AG04449 (cell line): ENCODE measurements at regions not wholly inside any gene's neighbourhood (a gene's known extent, or its start where the extent isn't known, plus 50 kb on each side); places are given as distances from the start of the nearest gene placed in this dataset.

ENCODE experiments used
- CTCF ChIA-PET: fragments of 350-600 bp; formaldehyde crosslinking; extraction: SDS; loops from one replicate; lab custom pipeline; 2021; ENCODE audit warnings: antibody characterized with exemption; lab: Yijun Ruan, JAX
- POLR2A ChIA-PET: fragments of 400-600, 350-600 bp; formaldehyde crosslinking; extraction: SDS; loops from one replicate; lab custom pipeline; 2020; ENCODE audit warnings: antibody characterized with exemption, inconsistent platforms; lab: Yijun Ruan, JAX
- DNase-seq: peaks from one replicate; pipeline ENCODE4 v3.0.0-alpha.2; 2010; ENCODE audit warnings: low read depth, low spot score
- H3K4me3 ChIP-seq: 2 replicates; pipeline ENCODE4 v1.5.1; 2011; ENCODE audit warnings: low read depth, mild to moderate bottlenecking, control low read depth, low read length
- TF ChIP-seq, protein P1 (sequence below): IDR thresholded peaks from one replicate; pipeline ENCODE4 v1.5.1; 2011; ENCODE audit warnings: mild to moderate bottlenecking, moderate library complexity, low read length, control low read depth, inconsistent platforms; ENCODE audit not compliant: insufficient read depth; ENCODE audit errors: missing control alignments

DNA sequence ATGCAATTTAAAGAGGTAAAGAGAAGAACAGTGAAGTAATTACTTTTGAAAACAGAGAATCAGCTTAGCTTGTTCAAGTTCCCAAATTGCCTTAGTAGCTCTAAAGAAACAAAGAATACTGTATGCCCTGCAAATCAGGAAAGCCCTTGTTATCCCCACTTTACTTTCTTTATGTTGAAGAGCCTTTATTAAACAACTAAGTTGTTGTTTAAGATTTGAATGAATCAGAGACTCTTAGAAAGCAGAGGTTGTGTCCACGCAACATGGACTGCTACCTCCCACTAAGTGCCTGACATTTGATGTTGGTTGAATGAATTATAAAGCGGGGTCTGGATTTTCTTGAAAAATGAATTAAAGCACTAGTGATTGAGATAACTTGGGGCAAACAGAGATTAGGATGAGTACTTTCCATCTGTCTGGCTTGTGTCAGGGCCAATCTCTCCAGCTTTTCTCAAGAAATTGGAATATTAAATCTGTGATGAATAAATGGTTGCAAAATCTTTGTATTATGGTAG lies 214.7 kb downstream of the POSTN start:
- POLR2A ChIA-PET, result no interaction called here
- no peak for DNase-seq
- TF ChIP-seq, protein P1, sequence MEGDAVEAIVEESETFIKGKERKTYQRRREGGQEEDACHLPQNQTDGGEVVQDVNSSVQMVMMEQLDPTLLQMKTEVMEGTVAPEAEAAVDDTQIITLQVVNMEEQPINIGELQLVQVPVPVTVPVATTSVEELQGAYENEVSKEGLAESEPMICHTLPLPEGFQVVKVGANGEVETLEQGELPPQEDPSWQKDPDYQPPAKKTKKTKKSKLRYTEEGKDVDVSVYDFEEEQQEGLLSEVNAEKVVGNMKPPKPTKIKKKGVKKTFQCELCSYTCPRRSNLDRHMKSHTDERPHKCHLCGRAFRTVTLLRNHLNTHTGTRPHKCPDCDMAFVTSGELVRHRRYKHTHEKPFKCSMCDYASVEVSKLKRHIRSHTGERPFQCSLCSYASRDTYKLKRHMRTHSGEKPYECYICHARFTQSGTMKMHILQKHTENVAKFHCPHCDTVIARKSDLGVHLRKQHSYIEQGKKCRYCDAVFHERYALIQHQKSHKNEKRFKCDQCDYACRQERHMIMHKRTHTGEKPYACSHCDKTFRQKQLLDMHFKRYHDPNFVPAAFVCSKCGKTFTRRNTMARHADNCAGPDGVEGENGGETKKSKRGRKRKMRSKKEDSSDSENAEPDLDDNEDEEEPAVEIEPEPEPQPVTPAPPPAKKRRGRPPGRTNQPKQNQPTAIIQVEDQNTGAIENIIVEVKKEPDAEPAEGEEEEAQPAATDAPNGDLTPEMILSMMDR, result no peak
- CTCF ChIA-PET, result interaction anchor here (1.2 kb wide), 2 partner anchors 9 to 20 kb away, joined by 3 to 4 read pairs; no protein-coding TSS in a partner anchor
- no peak overlapping the region for H3K4me3 ChIP-seq

DNA sequence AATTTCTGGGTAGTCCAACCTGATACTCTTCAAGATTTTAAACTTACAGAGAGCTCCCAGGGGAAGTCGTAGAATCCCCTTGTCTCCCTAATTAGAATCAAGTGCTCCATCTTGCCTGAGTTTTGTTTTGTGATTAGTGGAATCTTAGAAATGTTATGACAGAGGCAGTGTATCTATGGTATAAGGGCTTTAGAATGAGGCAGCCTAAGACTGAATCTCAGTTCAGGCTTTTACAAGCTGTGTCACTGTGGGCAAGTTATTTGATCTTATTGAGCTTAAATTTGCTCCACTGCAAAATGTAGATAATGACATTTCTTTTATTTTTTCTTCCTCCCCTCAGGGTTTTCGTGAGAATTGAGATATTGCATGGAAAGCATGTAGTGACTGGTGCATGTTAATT lies 215.5 kb downstream of the POSTN start:
- CTCF ChIA-PET, result interaction anchor here (0.6 to 1.2 kb wide), 3 partner anchors 9 to 298 kb away, joined by 3 to 4 read pairs (median 3); no protein-coding TSS in a partner anchor
- no peak overlapping the region for H3K4me3 ChIP-seq
- no peak for DNase-seq
- TF ChIP-seq, protein P1, result no peak
- POLR2A ChIA-PET, result no interaction called here

DNA sequence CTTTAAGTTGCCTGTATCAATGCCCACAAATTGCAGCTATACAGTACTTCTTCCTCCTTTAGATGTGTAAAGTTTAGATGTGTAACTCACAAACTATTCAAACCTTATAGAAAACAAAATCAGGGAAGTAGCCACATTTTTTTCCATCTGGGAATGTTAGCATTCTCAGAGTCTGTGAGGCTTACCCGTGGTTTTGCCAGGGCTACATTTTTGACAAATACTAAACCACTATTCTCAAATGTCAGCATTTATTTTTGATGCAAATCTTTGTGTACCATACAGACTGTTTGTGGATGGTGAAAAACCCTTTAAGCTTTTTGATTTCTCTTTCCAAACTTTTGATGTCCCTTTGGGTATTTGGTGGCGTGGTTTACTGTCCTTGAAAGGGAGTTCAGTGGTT lies 216.4 kb downstream of the POSTN start:
- TF ChIP-seq, protein P1, result no peak
- H3K4me3 ChIP-seq, result no peak overlapping the region
- ChIA-PET CTCF (no interaction called here), POLR2A (no interaction called here)
- no peak for DNase-seq

DNA sequence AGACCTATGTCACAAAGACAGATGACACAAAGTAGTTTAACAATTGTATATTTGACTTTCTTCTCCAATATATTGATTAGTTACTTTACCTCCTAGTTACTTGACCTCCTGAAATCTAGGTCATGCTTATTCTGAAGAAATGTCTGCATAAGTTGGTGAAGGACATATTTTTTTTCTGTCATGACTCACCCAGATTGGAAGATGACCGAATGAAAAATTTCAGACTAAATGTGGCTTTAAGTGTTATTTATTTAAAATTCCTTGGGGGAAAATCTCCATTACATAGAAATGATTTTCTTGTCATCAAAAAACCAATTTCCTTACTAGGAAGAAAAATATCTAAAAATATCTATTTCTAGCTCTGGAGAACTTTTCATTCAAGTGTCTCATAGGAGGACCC lies 217.1 kb downstream of the POSTN start:
- TF ChIP-seq, protein P1, result no peak
- POLR2A ChIA-PET, result no interaction called here
- no peak for DNase-seq
- CTCF ChIA-PET, result no interaction called here
- H3K4me3 ChIP-seq, result no peak overlapping the region

DNA sequence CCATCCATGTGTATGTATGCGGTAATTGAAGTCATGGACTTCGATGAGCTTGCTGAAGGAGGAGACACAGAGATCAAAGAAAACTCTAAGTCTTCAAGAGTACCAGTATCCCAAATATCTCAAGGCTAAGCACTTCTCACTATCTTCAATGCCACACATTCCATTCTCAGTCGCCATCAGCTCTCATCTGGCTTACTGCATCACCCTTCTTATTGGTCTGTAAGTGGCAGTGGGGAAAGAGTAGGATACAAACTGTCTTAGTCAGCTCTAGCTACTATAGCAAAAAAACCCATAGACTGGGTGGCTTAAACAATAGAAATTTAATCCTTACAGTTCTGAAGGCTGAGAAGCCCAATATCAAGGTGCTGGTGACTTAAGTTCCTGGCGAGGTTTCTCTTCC lies 218.7 kb downstream of the POSTN start:
- CTCF ChIA-PET, result no interaction called here
- no peak overlapping the region for H3K4me3 ChIP-seq
- DNase-seq, result no peak
- POLR2A ChIA-PET, result no interaction called here
- TF ChIP-seq, protein P1, result no peak

DNA sequence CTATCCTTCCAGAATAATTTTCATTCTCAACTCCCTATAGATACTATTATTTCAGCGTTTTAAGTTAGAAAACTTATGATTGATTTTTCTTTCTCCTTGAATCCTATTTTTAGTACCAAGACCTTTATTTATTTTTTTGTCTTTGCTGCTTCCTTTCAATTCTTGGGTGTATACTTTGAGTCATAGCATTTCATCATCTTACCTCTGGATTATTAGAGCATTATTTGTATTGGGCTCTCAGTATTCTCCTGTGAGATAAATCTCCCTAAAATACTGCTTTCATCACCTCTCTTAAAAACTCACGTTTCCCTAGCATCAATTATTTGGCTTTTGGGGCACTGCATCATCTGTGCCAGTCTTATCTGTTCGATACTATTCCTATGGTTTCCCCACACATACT lies 222.8 kb downstream of the POSTN start:
- no peak for DNase-seq
- POLR2A ChIA-PET, result no interaction called here
- H3K4me3 ChIP-seq, result no peak overlapping the region
- TF ChIP-seq, protein P1, result no peak
- CTCF ChIA-PET, result no interaction called here
